CD14-positive monocyte (primary cell): ENCODE measurements at regions not wholly inside any gene's neighbourhood (a gene's known extent, or its start where the extent isn't known, plus 50 kb on each side); places are given as distances from the start of the nearest gene placed in this dataset.

Source experiments
- DNase-seq, 3 donors: peaks; one replicate each; pipeline ENCODE4 v3.0.0-alpha.2; 2011 to 2022
- H2AFZ ChIP-seq: 2 replicates; pipeline ENCODE4 v1.6.0; 2012; ENCODE audit warnings: mild to moderate bottlenecking, low read depth, low read length, inconsistent platforms; ENCODE audit not compliant: insufficient read depth, poor library complexity, severe bottlenecking
- H3K27ac ChIP-seq, 2 donors: 1 replicate in 1 of 2; 2 replicates in 1 of 2; pipeline ENCODE4 v1.5.1; 2012 to 2013; ENCODE audit warnings: low read length in 2 of 2, control low read depth in 1 of 2, inconsistent platforms in 1 of 2, low read depth in 1 of 2, mild to moderate bottlenecking in 1 of 2
- H3K27me3 ChIP-seq, 2 donors: one replicate each; pipeline versions ENCODE4 v1.6.0 to v1.6.1; 2011 to 2013; ENCODE audit warnings: low read length in 2 of 2; ENCODE audit not compliant: control insufficient read depth in 2 of 2, insufficient read depth in 2 of 2
- H3K36me3 ChIP-seq, 2 donors: replicated peaks in 1 of 2; 1 replicate in 1 of 2; 2 replicates in 1 of 2; pipeline versions ENCODE4 v1.5.1 to v1.6.1; 2012 to 2013; ENCODE audit warnings: low read length in 2 of 2, control low read depth in 1 of 2, inconsistent platforms in 1 of 2, mild to moderate bottlenecking in 1 of 2; ENCODE audit not compliant: insufficient read depth in 2 of 2, control insufficient read depth in 1 of 2
- H3K4me1 ChIP-seq, 2 donors: 1 replicate in 1 of 2; 2 replicates in 1 of 2; pipeline versions ENCODE4 v1.5.1 to v1.6.1; 2012 to 2013; ENCODE audit warnings: low read length in 2 of 2, control low read depth in 1 of 2, inconsistent platforms in 1 of 2, mild to moderate bottlenecking in 1 of 2, moderate library complexity in 1 of 2; ENCODE audit not compliant: insufficient read depth in 2 of 2, control insufficient read depth in 1 of 2
- H3K4me2 ChIP-seq: replicated peaks from 2 replicates; pipeline ENCODE3; 2012; ENCODE audit warnings: low read length, moderate library complexity, mild to moderate bottlenecking; ENCODE audit not compliant: poor library complexity, severe bottlenecking; ENCODE audit errors: extremely low read depth
- H3K4me3 ChIP-seq, 3 experiments: fragments of 200-600 bp in 1 of 3; sonication (generic) in 1 of 3; replicated peaks in 1 of 3; 1 replicate in 2 of 3; 2 replicates in 1 of 3; pipeline ENCODE4 v1.5.1; 2011 to 2013; ENCODE audit warnings: low read length in 3 of 3, mild to moderate bottlenecking in 3 of 3, control low read depth in 2 of 3, low read depth in 2 of 3, inconsistent platforms in 1 of 3, moderate library complexity in 1 of 3
- H3K79me2 ChIP-seq: 2 replicates; pipeline ENCODE4 v1.6.0; 2012; ENCODE audit warnings: mild to moderate bottlenecking, control low read depth, inconsistent platforms, low read length, moderate library complexity; ENCODE audit not compliant: insufficient read depth
- H3K9ac ChIP-seq: 2 replicates; pipeline ENCODE4 v1.6.0; 2017; ENCODE audit warnings: low read length, mild to moderate bottlenecking; ENCODE audit not compliant: insufficient read depth, poor library complexity, severe bottlenecking
- H3K9me3 ChIP-seq, 2 donors: replicated peaks in 1 of 2; 1 replicate in 1 of 2; 2 replicates in 1 of 2; pipeline versions ENCODE4 v1.5.1 to v1.6.1; 2012 to 2013; ENCODE audit warnings: low read length in 2 of 2, control low read depth in 1 of 2; ENCODE audit not compliant: control insufficient read depth in 1 of 2, insufficient read depth in 1 of 2
- H4K20me1 ChIP-seq: 2 replicates; pipeline ENCODE4 v1.6.0; 2012; ENCODE audit warnings: mild to moderate bottlenecking, low read length, control low read depth, moderate library complexity; ENCODE audit not compliant: insufficient read depth
- H3K27ac Mint-ChIP-seq, 7 donors: one replicate each; pipeline ENCODE4 v1.8.0; 2020; ENCODE audit warnings: mild to moderate bottlenecking in 7 of 7, mixed read lengths in 7 of 7, moderate library complexity in 6 of 7, inconsistent platforms in 2 of 7
- H3K27me3 Mint-ChIP-seq, 3 donors: one replicate each; pipeline ENCODE4 v1.8.0; 2021 to 2022; ENCODE audit warnings: low read depth in 3 of 3, mild to moderate bottlenecking in 3 of 3, mixed read lengths in 3 of 3, moderate library complexity in 3 of 3, inconsistent platforms in 1 of 3
- H3K36me3 Mint-ChIP-seq, 2 donors: one replicate each; pipeline ENCODE4 v1.8.0; 2020; ENCODE audit warnings: mixed read lengths in 2 of 2, inconsistent platforms in 1 of 2, mild to moderate bottlenecking in 1 of 2
- H3K4me1 Mint-ChIP-seq: one replicate; pipeline ENCODE4 v1.8.0; 2020; ENCODE audit warnings: mild to moderate bottlenecking, mixed read lengths
- H3K4me3 Mint-ChIP-seq, 2 donors: one replicate each; pipeline ENCODE4 v1.8.0; 2020; ENCODE audit warnings: mild to moderate bottlenecking in 2 of 2, mixed read lengths in 2 of 2, moderate library complexity in 1 of 2
- H3K9me3 Mint-ChIP-seq, 7 donors: one replicate each; pipeline ENCODE4 v1.8.0; 2020 to 2022; ENCODE audit warnings: mixed read lengths in 7 of 7, mild to moderate bottlenecking in 6 of 7, moderate library complexity in 6 of 7, inconsistent platforms in 2 of 7
- CTCF ChIP-seq: fragments of 200-600 bp; IDR thresholded peaks from one replicate; pipeline ENCODE4 v1.8.0; 2022; ENCODE audit warnings: antibody characterized with exemption, mild to moderate bottlenecking
- WGBS: methylation state at CpG from one replicate; pipeline ENCODE4 v1.1.5; 2013; ENCODE audit warnings: missing lambda C conversion rate; ENCODE audit not compliant: insufficient coverage; 5-methylcytosine and 5-hydroxymethylcytosine counted together
- intact Hi-C, 2 donors: fragments of 100-400 bp; cut with micrococcal nuclease; formaldehyde crosslinking; loops; one replicate each; pipeline versions ENCODE4 v1.15.0 to v1.15.1; 2023

- WGBS, result 52% methylated on average over 3 of the region's 4 CpGs
- no peak for DNase-seq
- Histone ChIP-seq H2AFZ (no peak overlapping the region), H3K4me2 (no peak overlapping the region), H4K20me1 (no peaks in the 10 kb centered on the region), H3K4me3 (no peak overlapping the region), H3K9ac (no peak overlapping the region), H3K9me3 (peaks cover 12 to 17% of the 10 kb centered on the region in 2 donors), H3K36me3 (no peaks in the 10 kb centered on the region), H3K79me2 (no peaks in the 10 kb centered on the region), H3K27ac (no peak overlapping the region), H3K27me3 (no peaks in the 10 kb centered on the region), H3K4me1 (no peaks in the 10 kb centered on the region)
- no peaks in the 10 kb centered on the region for H3K36me3 Mint-ChIP-seq
- H3K4me3 Mint-ChIP-seq, result no peak overlapping the region
- no peaks in the 10 kb centered on the region for H3K4me1 Mint-ChIP-seq
- intact Hi-C loops, result no loop called here
- H3K9me3 Mint-ChIP-seq, result peaks cover 6 to 26% (median 17%) of the 10 kb centered on the region in 7 donors
- H3K27me3 Mint-ChIP-seq, result peaks cover 0 to 8% (median 0%) of the 10 kb centered on the region in 3 donors
- no peak overlapping the region for H3K27ac Mint-ChIP-seq
- TF ChIP-seq CTCF, result no peak
Observed at GRCh38 chr16:19974607-19975006, 90.0 kb upstream of the GPRC5B start.

- Histone ChIP-seq H3K4me3 (no peak overlapping the region), H3K4me1 (peaks cover 0 to 3% of the 10 kb centered on the region in 2 donors), H3K36me3 (no peaks in the 10 kb centered on the region), H2AFZ (no peak overlapping the region), H4K20me1 (no peaks in the 10 kb centered on the region), H3K4me2 (no peak overlapping the region), H3K79me2 (no peaks in the 10 kb centered on the region), H3K9me3 (peaks cover 37 to 40% of the 10 kb centered on the region in 2 donors), H3K27ac (no peak overlapping the region), H3K27me3 (no peaks in the 10 kb centered on the region), H3K9ac (no peak overlapping the region)
- no peaks in the 10 kb centered on the region for H3K36me3 Mint-ChIP-seq
- no peak overlapping the region for H3K4me3 Mint-ChIP-seq
- WGBS, result 60% methylated on average over 2 of the region's 4 CpGs
- no peak for DNase-seq
- peaks cover 0 to 2% (median 0%) of the 10 kb centered on the region in 3 donors for H3K27me3 Mint-ChIP-seq
- TF ChIP-seq CTCF, result no peak
- intact Hi-C loops, result no loop called here
- peaks cover 12 to 44% (median 29%) of the 10 kb centered on the region in 7 donors for H3K9me3 Mint-ChIP-seq
- H3K4me1 Mint-ChIP-seq, result peaks cover 4% of the 10 kb centered on the region
- no peak overlapping the region for H3K27ac Mint-ChIP-seq
Observed at GRCh38 chr16:19972111-19972510, 87.5 kb upstream of the GPRC5B start.
